Thoracic aorta (tissue), 2 donors: ENCODE measurements at regions not wholly inside any gene's neighbourhood (a gene's known extent, or its start where the extent isn't known, plus 50 kb on each side); places are given as distances from the start of the nearest gene placed in this dataset.

Experiments
- ATAC-seq: fragments of 150-250 bp; one replicate; pipeline ENCODE4 v1.8.0; 2017; ENCODE audit warnings: low read depth; ENCODE audit not compliant: insufficient number of reproducible peaks, low FRiP score
- DNase-seq: peaks from one replicate; pipeline ENCODE4 v3.0.0-alpha.2; 2020; ENCODE audit warnings: low spot score
- H3K27ac ChIP-seq, 2 donors: fragments of 200-600 bp; sonication (generic); 1 replicate in 1 of 2; 2 replicates in 1 of 2; pipeline ENCODE4 v1.5.1; 2016; ENCODE audit warnings: mild to moderate bottlenecking in 2 of 2, moderate library complexity in 2 of 2
- H3K27me3 ChIP-seq: fragments of 200-600 bp; sonication (generic); replicated peaks from 2 replicates; pipeline ENCODE4 v1.6.0; 2016; ENCODE audit warnings: mild to moderate bottlenecking; ENCODE audit not compliant: insufficient read depth
- H3K36me3 ChIP-seq: fragments of 200-600 bp; sonication (generic); one replicate; pipeline ENCODE4 v1.5.1; 2016
- H3K4me1 ChIP-seq, 2 donors: fragments of 200-600 bp; sonication (generic); 1 replicate in 1 of 2; 2 replicates in 1 of 2; pipeline versions ENCODE4 v1.5.1 to v1.6.0; 2016; ENCODE audit warnings: low read depth in 2 of 2, mild to moderate bottlenecking in 1 of 2; ENCODE audit not compliant: control insufficient read depth in 1 of 2
- H3K4me3 ChIP-seq: fragments of 200-600 bp; sonication (generic); 2 replicates; pipeline ENCODE4 v1.5.1; 2016; ENCODE audit warnings: mild to moderate bottlenecking
- H3K9me3 ChIP-seq: fragments of 200-600 bp; sonication (generic); 2 replicates; pipeline ENCODE4 v1.5.1; 2016
- CTCF ChIP-seq: fragments of 200-600 bp; sonication (generic); IDR thresholded peaks from one replicate; pipeline ENCODE4 v1.5.1; 2019; ENCODE audit warnings: antibody characterized with exemption

- no peak for TF ChIP-seq CTCF
- no peaks in the 10 kb centered on the region for H3K36me3 ChIP-seq
- no peaks in the 10 kb centered on the region for H3K27me3 ChIP-seq
- no peaks in the 10 kb centered on the region for H3K4me1 ChIP-seq
- H3K4me3 ChIP-seq = no peak overlapping the region
- DNase-seq = no peak
- no peak overlapping the region for H3K27ac ChIP-seq
- H3K9me3 ChIP-seq = no peaks in the 10 kb centered on the region
- ATAC-seq = no peak
Measured at GRCh38 chr3:148307443-148307843, 390.3 kb upstream of the AGTR1 start.

DNA sequence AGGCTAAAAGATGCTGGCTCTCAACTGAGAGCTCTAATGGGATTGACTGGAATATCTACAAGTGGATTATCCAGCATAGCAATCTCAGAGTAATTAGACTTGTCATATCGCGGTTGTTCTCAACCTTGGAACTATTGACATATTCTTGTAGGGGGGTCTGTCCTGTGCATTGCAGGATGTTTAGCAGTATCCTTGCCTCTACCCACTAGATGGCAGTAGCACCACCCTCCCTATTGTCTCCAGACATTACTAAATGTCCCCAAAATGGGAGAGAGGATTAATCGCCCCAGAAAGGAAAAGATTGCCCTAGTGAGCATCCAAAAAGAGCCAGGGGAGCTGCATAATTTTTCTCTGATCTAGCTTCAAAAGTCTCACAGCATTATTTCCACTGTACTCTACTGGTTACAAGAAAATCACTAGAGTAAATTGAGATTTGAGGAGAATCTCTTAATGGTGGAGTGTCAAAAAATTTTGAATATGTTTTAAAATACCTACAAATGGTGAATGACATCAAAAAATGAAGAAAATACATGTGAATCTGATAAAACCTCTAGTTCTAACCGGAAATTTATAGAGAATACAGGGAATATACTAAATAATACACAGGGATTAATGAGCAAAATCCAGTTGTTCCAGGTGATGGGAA, 388.2 kb upstream of the AGTR1 start:
- Histone ChIP-seq H3K36me3 (no peaks in the 10 kb centered on the region), H3K9me3 (no peaks in the 10 kb centered on the region), H3K4me3 (no peak overlapping the region), H3K27ac (no peak overlapping the region), H3K27me3 (no peaks in the 10 kb centered on the region), H3K4me1 (no peaks in the 10 kb centered on the region)
- ATAC-seq (peak; percentile 50), DNase-seq (no peak)
- TF ChIP-seq CTCF = peak; percentile 28

GRCh38 chr3:148315756-148316155, 381.9 kb upstream of the AGTR1 start:
- no peak for TF ChIP-seq CTCF
- Histone ChIP-seq H3K27ac (no peak overlapping the region), H3K4me1 (no peaks in the 10 kb centered on the region), H3K9me3 (no peaks in the 10 kb centered on the region), H3K36me3 (no peaks in the 10 kb centered on the region), H3K4me3 (no peak overlapping the region), H3K27me3 (no peaks in the 10 kb centered on the region)
- ATAC-seq (no peak), DNase-seq (no peak)

- Histone ChIP-seq H3K4me1 (no peaks in the 10 kb centered on the region), H3K27me3 (no peaks in the 10 kb centered on the region), H3K36me3 (no peaks in the 10 kb centered on the region), H3K9me3 (no peaks in the 10 kb centered on the region), H3K4me3 (no peak overlapping the region), H3K27ac (no peak overlapping the region)
- ATAC-seq (no peak), DNase-seq (no peak)
- TF ChIP-seq CTCF = no peak
Measured at GRCh38 chr3:148318240-148318639, 379.5 kb upstream of the AGTR1 start.

DNA sequence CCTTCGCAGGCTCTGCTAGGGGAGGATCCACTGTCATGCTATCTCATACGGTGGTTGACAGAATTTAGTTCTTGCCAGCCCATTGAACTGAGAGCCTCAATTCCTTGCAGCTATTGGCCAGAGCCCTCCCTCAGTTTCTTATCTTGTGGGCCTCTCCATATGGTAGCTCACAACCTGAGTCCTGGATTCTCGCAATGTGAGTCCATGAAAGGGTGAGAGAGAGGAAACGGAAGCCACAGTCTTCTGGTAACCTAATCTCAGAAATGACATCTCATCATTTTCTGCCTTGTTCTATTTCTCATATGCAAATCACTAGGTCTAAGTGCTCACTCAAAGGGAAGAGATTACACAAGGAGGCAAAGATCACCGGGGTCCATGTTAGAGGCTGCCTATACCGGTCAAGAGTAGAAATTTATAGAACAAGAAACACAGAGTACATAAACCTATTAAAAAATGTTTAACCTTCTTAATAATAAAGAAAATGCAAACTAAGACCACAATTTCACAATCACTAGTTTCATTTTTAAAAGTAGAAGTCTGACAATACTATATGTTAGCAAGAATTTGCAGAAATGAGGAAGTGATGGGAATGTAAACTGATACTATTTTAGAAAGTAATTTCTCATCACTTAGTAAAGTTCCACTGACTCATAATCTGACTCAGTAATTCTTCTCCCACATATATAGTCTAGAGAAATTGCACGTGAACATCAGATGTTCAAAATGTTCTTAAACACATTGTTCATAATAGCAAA, 378.4 kb upstream of the AGTR1 start:
- no peaks in the 10 kb centered on the region for H3K9me3 ChIP-seq
- DNase-seq (no peak), ATAC-seq (no peak)
- H3K4me1 ChIP-seq = no peaks in the 10 kb centered on the region
- no peak for TF ChIP-seq CTCF
- H3K36me3 ChIP-seq = no peaks in the 10 kb centered on the region
- H3K27me3 ChIP-seq = no peaks in the 10 kb centered on the region
- no peak overlapping the region for H3K4me3 ChIP-seq
- H3K27ac ChIP-seq = no peak overlapping the region
